Panc1 (cell line): ENCODE measurements at regions not wholly inside any gene's neighbourhood (a gene's known extent, or its start where the extent isn't known, plus 50 kb on each side); places are given as distances from the start of the nearest gene placed in this dataset.

Experiments used
- ATAC-seq: fragments of 200-7000 bp; cut with Tn5 transposase; 2 replicates; pipeline ENCODE4 v1.9.1; 2020; ENCODE audit warnings: mild to moderate bottlenecking, moderate library complexity
- BruUV-seq: library from RNA; stranded (reverse); fragments of 400-500 nt; replicated peaks from 2 replicates; lab custom pipeline; 2021; lab: Mats Ljungman, UMichigan
- CTCF ChIA-PET: fragments of 300-600 bp; sonication (Branson Sonifier 250); formaldehyde crosslinking; loops from one replicate; lab custom pipeline; 2022; ENCODE audit warnings: antibody characterized with exemption; lab: Charles Lee
- POLR2A ChIA-PET: fragments of 300-600 bp; sonication (Branson Sonifier 250); formaldehyde crosslinking; loops from one replicate; lab custom pipeline; 2022; ENCODE audit warnings: antibody characterized with exemption; lab: Charles Lee
- DNase-seq: peaks from one replicate; pipeline ENCODE4 v3.0.0-alpha.2; 2010; ENCODE audit warnings: low read depth, low spot score
- H3K27ac ChIP-seq: 2 replicates; pipeline ENCODE4 v1.5.1; 2011; ENCODE audit warnings: mild to moderate bottlenecking, low read length, inconsistent platforms
- H3K27me3 ChIP-seq: fragments of 200-500 bp; sonication (Bioruptor generic); 2 replicates; pipeline ENCODE4 v1.6.0; 2014; ENCODE audit warnings: low read length, inconsistent platforms; ENCODE audit not compliant: control insufficient read depth, insufficient read depth
- H3K36me3 ChIP-seq: fragments of 200-500 bp; sonication (Bioruptor generic); 2 replicates; pipeline ENCODE4 v1.5.1; 2014; ENCODE audit warnings: inconsistent platforms, mild to moderate bottlenecking, low read length, moderate library complexity; ENCODE audit not compliant: control insufficient read depth, insufficient read depth
- H3K4me1 ChIP-seq: 2 replicates; pipeline ENCODE4 v1.5.1; 2011; ENCODE audit warnings: inconsistent platforms, mild to moderate bottlenecking, low read length, moderate library complexity; ENCODE audit not compliant: control insufficient read depth, insufficient read depth
- H3K4me3 ChIP-seq, 2 experiments: 2 replicates each; pipeline ENCODE4 v1.5.1; 2011 to 2012; ENCODE audit warnings: low read depth in 2 of 2, low read length in 2 of 2, mild to moderate bottlenecking in 2 of 2, inconsistent platforms in 1 of 2, moderate library complexity in 1 of 2
- H3K9me3 ChIP-seq: fragments of 200-500 bp; sonication (Bioruptor generic); 2 replicates; pipeline ENCODE4 v1.5.1; 2014; ENCODE audit warnings: low read depth, mild to moderate bottlenecking, inconsistent platforms, low read length, moderate library complexity; ENCODE audit not compliant: control insufficient read depth, insufficient read depth
- POLR2AphosphoS5 ChIP-seq: IDR thresholded peaks from 2 replicates; pipeline ENCODE4 v1.6.1; 2012; ENCODE audit warnings: mild to moderate bottlenecking, low read depth, low read length, moderate library complexity
- SIN3A ChIP-seq: IDR thresholded peaks from 2 replicates; pipeline ENCODE4 v1.6.1; 2012; ENCODE audit warnings: low read depth, mild to moderate bottlenecking, low read length, moderate library complexity, borderline replicate concordance; ENCODE audit not compliant: insufficient read depth
- TCF7L2 ChIP-seq: IDR thresholded peaks from 2 replicates; pipeline ENCODE4 v1.6.1; 2011; ENCODE audit warnings: mild to moderate bottlenecking, low read depth, low read length, inconsistent platforms
- in situ Hi-C: cut with HindIII; loops from 2 replicates; pipeline ENCODE4 v1.10.0; 2016; ENCODE audit warnings: low sequenced_read_pairs, low pct_unique_long_range_greater_than_20kb
- intact Hi-C: fragments of 100-400 bp; cut with micrococcal nuclease; formaldehyde crosslinking; loops from one replicate; pipeline ENCODE4 v1.10.0; 2022; ENCODE audit not compliant: unreplicated experiment
- TF ChIP-seq, protein P1 (sequence below), 2 experiments: IDR thresholded peaks; 2 replicates each; pipeline ENCODE4 v1.6.1; 2011 to 2012; ENCODE audit warnings: low read depth in 2 of 2, control low read depth in 1 of 2, low read length in 1 of 2, mild to moderate bottlenecking in 1 of 2, moderate library complexity in 1 of 2; ENCODE audit not compliant: insufficient read depth in 1 of 2
- TF ChIP-seq, protein P2 (sequence below): fragments of 450-650 bp; IDR thresholded peaks from 2 replicates; pipeline ENCODE4 v1.5.1; 2017; ENCODE audit warnings: mild to moderate bottlenecking

DNA sequence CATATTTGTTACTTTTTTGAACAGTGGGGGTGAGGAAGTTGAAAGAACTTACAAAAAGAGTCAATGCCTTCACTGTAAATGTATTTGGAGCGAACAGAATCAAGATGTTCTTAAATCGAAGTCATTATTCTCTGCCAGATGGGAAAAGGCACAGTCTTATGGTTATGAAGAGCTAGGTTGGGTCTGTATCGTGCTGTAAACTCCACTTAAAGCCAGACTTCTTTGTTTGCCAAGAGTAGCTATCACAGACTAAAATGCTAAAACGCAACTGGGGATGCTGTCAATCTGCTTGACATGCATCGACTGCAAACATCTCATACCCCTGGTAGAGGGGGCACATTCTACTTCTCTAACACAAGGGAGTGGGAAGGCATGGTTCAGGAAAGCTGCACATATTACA, 160.4 kb downstream of the DACT1 start:
- no peak for ATAC-seq
- BruUV-seq = no TSS peak
- TF ChIP-seq, protein P1, sequence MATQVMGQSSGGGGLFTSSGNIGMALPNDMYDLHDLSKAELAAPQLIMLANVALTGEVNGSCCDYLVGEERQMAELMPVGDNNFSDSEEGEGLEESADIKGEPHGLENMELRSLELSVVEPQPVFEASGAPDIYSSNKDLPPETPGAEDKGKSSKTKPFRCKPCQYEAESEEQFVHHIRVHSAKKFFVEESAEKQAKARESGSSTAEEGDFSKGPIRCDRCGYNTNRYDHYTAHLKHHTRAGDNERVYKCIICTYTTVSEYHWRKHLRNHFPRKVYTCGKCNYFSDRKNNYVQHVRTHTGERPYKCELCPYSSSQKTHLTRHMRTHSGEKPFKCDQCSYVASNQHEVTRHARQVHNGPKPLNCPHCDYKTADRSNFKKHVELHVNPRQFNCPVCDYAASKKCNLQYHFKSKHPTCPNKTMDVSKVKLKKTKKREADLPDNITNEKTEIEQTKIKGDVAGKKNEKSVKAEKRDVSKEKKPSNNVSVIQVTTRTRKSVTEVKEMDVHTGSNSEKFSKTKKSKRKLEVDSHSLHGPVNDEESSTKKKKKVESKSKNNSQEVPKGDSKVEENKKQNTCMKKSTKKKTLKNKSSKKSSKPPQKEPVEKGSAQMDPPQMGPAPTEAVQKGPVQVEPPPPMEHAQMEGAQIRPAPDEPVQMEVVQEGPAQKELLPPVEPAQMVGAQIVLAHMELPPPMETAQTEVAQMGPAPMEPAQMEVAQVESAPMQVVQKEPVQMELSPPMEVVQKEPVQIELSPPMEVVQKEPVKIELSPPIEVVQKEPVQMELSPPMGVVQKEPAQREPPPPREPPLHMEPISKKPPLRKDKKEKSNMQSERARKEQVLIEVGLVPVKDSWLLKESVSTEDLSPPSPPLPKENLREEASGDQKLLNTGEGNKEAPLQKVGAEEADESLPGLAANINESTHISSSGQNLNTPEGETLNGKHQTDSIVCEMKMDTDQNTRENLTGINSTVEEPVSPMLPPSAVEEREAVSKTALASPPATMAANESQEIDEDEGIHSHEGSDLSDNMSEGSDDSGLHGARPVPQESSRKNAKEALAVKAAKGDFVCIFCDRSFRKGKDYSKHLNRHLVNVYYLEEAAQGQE (IDR thresholded peaks at IDR 0.05; ENCODE audit: insufficient read depth in 1 of 2, low read depth in 2 of 2, low read length in 1 of 2) = no peak
- TF ChIP-seq, protein P2, sequence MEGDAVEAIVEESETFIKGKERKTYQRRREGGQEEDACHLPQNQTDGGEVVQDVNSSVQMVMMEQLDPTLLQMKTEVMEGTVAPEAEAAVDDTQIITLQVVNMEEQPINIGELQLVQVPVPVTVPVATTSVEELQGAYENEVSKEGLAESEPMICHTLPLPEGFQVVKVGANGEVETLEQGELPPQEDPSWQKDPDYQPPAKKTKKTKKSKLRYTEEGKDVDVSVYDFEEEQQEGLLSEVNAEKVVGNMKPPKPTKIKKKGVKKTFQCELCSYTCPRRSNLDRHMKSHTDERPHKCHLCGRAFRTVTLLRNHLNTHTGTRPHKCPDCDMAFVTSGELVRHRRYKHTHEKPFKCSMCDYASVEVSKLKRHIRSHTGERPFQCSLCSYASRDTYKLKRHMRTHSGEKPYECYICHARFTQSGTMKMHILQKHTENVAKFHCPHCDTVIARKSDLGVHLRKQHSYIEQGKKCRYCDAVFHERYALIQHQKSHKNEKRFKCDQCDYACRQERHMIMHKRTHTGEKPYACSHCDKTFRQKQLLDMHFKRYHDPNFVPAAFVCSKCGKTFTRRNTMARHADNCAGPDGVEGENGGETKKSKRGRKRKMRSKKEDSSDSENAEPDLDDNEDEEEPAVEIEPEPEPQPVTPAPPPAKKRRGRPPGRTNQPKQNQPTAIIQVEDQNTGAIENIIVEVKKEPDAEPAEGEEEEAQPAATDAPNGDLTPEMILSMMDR = no peak
- no peak for TF ChIP-seq SIN3A
- H3K9me3 ChIP-seq = no peaks in the 10 kb centered on the region
- ChIA-PET POLR2A (no interaction called here), CTCF (no interaction called here)
- H3K27me3 ChIP-seq = no peaks in the 10 kb centered on the region
- intact Hi-C loops (no loop called here), in situ Hi-C loops (no loop called here)
- no peaks in the 10 kb centered on the region for H3K36me3 ChIP-seq
- no peak for DNase-seq
- H3K27ac ChIP-seq = no peak overlapping the region
- no peak overlapping the region for H3K4me3 ChIP-seq
- no peaks in the 10 kb centered on the region for H3K4me1 ChIP-seq

DNA sequence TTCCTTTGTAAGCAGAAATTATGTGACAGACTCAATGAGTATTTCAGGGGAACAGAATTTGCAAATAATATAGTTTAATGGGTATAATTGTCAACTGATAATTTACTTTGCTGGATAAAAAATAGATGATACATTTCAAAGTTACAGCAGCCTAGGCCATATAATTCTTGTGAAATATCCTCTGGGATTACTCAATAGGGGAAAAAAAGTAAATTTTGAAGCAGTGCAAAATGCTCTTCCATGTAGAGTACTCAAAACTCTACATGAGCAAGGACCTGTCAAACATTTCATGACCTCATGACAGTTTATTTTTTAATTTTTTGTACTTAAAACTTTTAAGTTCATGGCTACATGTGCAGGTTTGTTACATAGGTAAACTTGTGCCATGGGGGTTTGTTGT, 163.3 kb downstream of the DACT1 start:
- CTCF ChIA-PET = no interaction called here
- Histone ChIP-seq H3K27ac (no peak overlapping the region), H3K36me3 (no peaks in the 10 kb centered on the region), H3K27me3 (no peaks in the 10 kb centered on the region), H3K4me3 (no peak overlapping the region), H3K9me3 (no peaks in the 10 kb centered on the region), H3K4me1 (no peaks in the 10 kb centered on the region)
- no peak for TF ChIP-seq SIN3A
- TF ChIP-seq, protein P1 (IDR thresholded peaks at IDR 0.05; ENCODE audit: insufficient read depth in 1 of 2, low read depth in 2 of 2, low read length in 1 of 2) = no peak
- no peak for TF ChIP-seq TCF7L2
- TF ChIP-seq, protein P2 = no peak
- no peak for TF ChIP-seq POLR2AphosphoS5
- ATAC-seq (no peak), DNase-seq (no peak)
- BruUV-seq = no TSS peak
- intact Hi-C loops (no loop called here), in situ Hi-C loops (no loop called here)
- POLR2A ChIA-PET = no interaction called here
